ENCODE measurements at regions not wholly inside any gene's neighbourhood (a gene's known extent, or its start where the extent isn't known, plus 50 kb on each side); places are given as distances from the start of the nearest gene placed in this dataset.

- ChIA-PET POLR2A (no interaction called here), RAD21 (ENCODE audit: unreplicated experiment) (no interaction called here), CTCF (no interaction called here), SMC1A (ENCODE audit: uncharacterized antibody, unreplicated experiment) (no interaction called here)
- BruUV-seq (replicated peaks): no TSS peak
- intact Hi-C loops (cut with micrococcal nuclease; ENCODE audit: unreplicated experiment): no loop called here
- FAIRE-seq: no peak
- Histone ChIP-seq H3K4me1 (ENCODE audit: control insufficient read depth, insufficient read depth, low read length) (no peaks in the 10 kb centered on the region), H3K4me3 (no peak overlapping the region), H3K27me3 (replicated peaks in 1 of 2; ENCODE audit: control insufficient read depth in 2 of 2, insufficient read depth in 2 of 2, low read length in 1 of 2) (no peaks in the 10 kb centered on the region), H3K4me2 (ENCODE audit: control insufficient read depth, insufficient read depth) (no peak overlapping the region), H3K36me3 (ENCODE audit: control insufficient read depth in 2 of 2, insufficient read depth in 2 of 2, low read length in 1 of 2) (no peaks in the 10 kb centered on the region), H3K9ac (ENCODE audit: control insufficient read depth, insufficient read depth, low read length) (no peak overlapping the region), H3K27ac (ENCODE audit: control insufficient read depth, insufficient read depth) (no peak overlapping the region), H2AFZ (ENCODE audit: control insufficient read depth, low read depth, low read length) (no peak overlapping the region), H4K20me1 (ENCODE audit: control insufficient read depth, insufficient read depth) (no peaks in the 10 kb centered on the region), H3K79me2 (ENCODE audit: control insufficient read depth, insufficient read depth, low read length) (no peaks in the 10 kb centered on the region), H3K9me3 (replicated peaks; ENCODE audit: control insufficient read depth, insufficient read depth, low read length) (no peaks in the 10 kb centered on the region)
- in situ Hi-C loops (cut with MboI): no loop called here
- DNase-seq (ENCODE audit: low read depth, low spot score): no peak
- 35% methylated on average over 6 of the region's 6 CpGs for WGBS (ENCODE audit: insufficient coverage, insufficient replicate concordance, low lambda C conversion rate, missing lambda C conversion rate)
- ATAC-seq: no peak
- no peak for TF ChIP-seq ZNF207 (IDR thresholded peaks at IDR 0.05; ENCODE audit: borderline replicate concordance)
- no peak for TF ChIP-seq NFYA (IDR thresholded peaks at IDR 0.05; ENCODE audit: borderline replicate concordance, low read depth, low read length)
- no peak for TF ChIP-seq MXI1 (IDR thresholded peaks at IDR 0.05; ENCODE audit: low read depth, low read length)
- no peak for TF ChIP-seq NFYB (IDR thresholded peaks at IDR 0.05; ENCODE audit: insufficient read depth, low read depth, low read length)
- TF ChIP-seq SMARCA5 (IDR thresholded peaks at IDR 0.05): no peak
- no peak for TF ChIP-seq MTA2 (IDR thresholded peaks at IDR 0.05; ENCODE audit: low read depth)
- no peak for TF ChIP-seq PAX8 (IDR thresholded peaks at IDR 0.05)
- TF ChIP-seq STAT3 (IDR thresholded peaks at IDR 0.05; ENCODE audit: low read depth, low read length): no peak
- no peak for TF ChIP-seq ZNF217 (IDR thresholded peaks at IDR 0.05)
- no peak for TF ChIP-seq REST (IDR thresholded peaks at IDR 0.05; ENCODE audit: low read depth, low read length)
- TF ChIP-seq ZNF622 (IDR thresholded peaks at IDR 0.05): no peak
- TF ChIP-seq ZNF592 (IDR thresholded peaks at IDR 0.05): no peak
- no peak for TF ChIP-seq ZNF687 (IDR thresholded peaks at IDR 0.05)
- no peak for TF ChIP-seq RFX5 (IDR thresholded peaks at IDR 0.05; ENCODE audit: low read depth, low read length)
- no peak for TF ChIP-seq ETV6 (conservative IDR thresholded peaks at IDR 0.05 in 1 of 2, IDR thresholded peaks at IDR 0.05 in 1 of 2; ENCODE audit: borderline replicate concordance in 1 of 2, low read depth in 1 of 2)
Measured at GRCh38 chr16:25606069-25606468, 85.7 kb upstream of the HS3ST4 start.

All from GM12878 (cell line).